Ovary (tissue), 7 donors: ENCODE measurements at regions not wholly inside any gene's neighbourhood (a gene's known extent, or its start where the extent isn't known, plus 50 kb on each side); places are given as distances from the start of the nearest gene placed in this dataset.

ENCODE experiments used
- DNase-seq, 5 donors: peaks; one replicate each; pipeline ENCODE4 v3.0.0-alpha.2; 2019 to 2020
- H3K27ac ChIP-seq, 2 donors: fragments of 200-600 bp; one replicate each; pipeline versions ENCODE4 v1.5.1 to v1.8.0; 2019 to 2022
- H3K27me3 ChIP-seq: fragments of 200-600 bp; one replicate; pipeline ENCODE4 v1.8.0; 2022
- H3K36me3 ChIP-seq: fragments of 200-600 bp; sonication (generic); one replicate; pipeline ENCODE4 v1.5.1; 2019
- H3K4me1 ChIP-seq: one replicate; pipeline ENCODE4 v1.8.1; 2013; ENCODE audit warnings: mild to moderate bottlenecking, moderate library complexity; ENCODE audit not compliant: insufficient read depth
- H3K4me3 ChIP-seq: fragments of 200-600 bp; sonication (generic); one replicate; pipeline ENCODE4 v1.5.1; 2017
- H3K9me3 ChIP-seq, 2 donors: fragments of 200-600 bp in 1 of 2; sonication (generic) in 1 of 2; one replicate each; pipeline versions ENCODE4 v1.5.1 to v1.8.1; 2013 to 2019; ENCODE audit warnings: mild to moderate bottlenecking in 1 of 2, moderate library complexity in 1 of 2
- CTCF ChIP-seq, 3 donors: fragments of 450-650 bp in 2 of 3; fragments of 200-600 bp in 1 of 3; IDR thresholded peaks; one replicate each; pipeline versions ENCODE4 v1.5.1 to v1.8.0; 2016 to 2022; ENCODE audit warnings: antibody characterized with exemption in 3 of 3, mild to moderate bottlenecking in 1 of 3
- EP300 ChIP-seq: sonication (generic); formaldehyde crosslinking; IDR thresholded peaks from one replicate; pipeline ENCODE4 v1.6.1; 2017; ENCODE audit warnings: antibody characterized with exemption
- POLR2A ChIP-seq: fragments of 450-650 bp; IDR thresholded peaks from one replicate; pipeline ENCODE4 v1.6.1; 2017; ENCODE audit warnings: antibody characterized with exemption, mild to moderate bottlenecking, moderate library complexity
- WGBS, 3 donors: extraction: QIAGEN DNeasy Blood & Tissue Kit in 1 of 3; methylation state at CpG; one replicate each; pipeline versions ENCODE4 v1.1.5 to v1.1.7; 2013 to 2017; 5-methylcytosine and 5-hydroxymethylcytosine counted together
- intact Hi-C, 4 donors: fragments of 100-400 bp; cut with DNase I; formaldehyde crosslinking; loops; one replicate each; pipeline versions ENCODE4 v1.11.0 to v1.15.1; 2022 to 2023
- donor health status: DM: no; HTN: no; CAD: no; lungs with moderate emphysema.
- donor health status: DM: no; HTN: no; CAD: no.
- donor health status: Bipolar disorder and iron deficiency.
- donor health status: DM: no; HTN: no; CAD: no.
- donor health status: DM: yes; HTN: yes; CAD: no.

- no peaks in the 10 kb centered on the region for H3K9me3 ChIP-seq
- intact Hi-C loops: no loop called here
- no peaks in the 10 kb centered on the region for H3K27me3 ChIP-seq
- DNase-seq: no peak
- no peak for TF ChIP-seq CTCF (IDR thresholded peaks at IDR 0.05)
- TF ChIP-seq EP300: no peak
- TF ChIP-seq POLR2A: no peak
- no peak overlapping the region for H3K4me3 ChIP-seq
- H3K27ac ChIP-seq: no peak overlapping the region
- H3K36me3 ChIP-seq: no peaks in the 10 kb centered on the region
- no peaks in the 10 kb centered on the region for H3K4me1 ChIP-seq
- WGBS, 3 donors: 56 to 65% (median 60%) methylated on average over 20 of the region's 20 CpGs
These were observed 192.1 kb downstream of the WDR11 start for GRCh38 chr10:121043124-121043849.

- no peaks in the 10 kb centered on the region for H3K9me3 ChIP-seq
- H3K27ac ChIP-seq: no peak overlapping the region
- H3K4me3 ChIP-seq: no peak overlapping the region
- no peak for DNase-seq
- TF ChIP-seq CTCF (IDR thresholded peaks at IDR 0.05) (no peak), EP300 (no peak), POLR2A (no peak)
- intact Hi-C loops: no loop called here
- no peaks in the 10 kb centered on the region for H3K4me1 ChIP-seq
- no peaks in the 10 kb centered on the region for H3K27me3 ChIP-seq
- WGBS, 3 donors: 69 to 75% (median 73%) methylated on average over 3 of the region's 3 CpGs
- no peaks in the 10 kb centered on the region for H3K36me3 ChIP-seq
These were observed 197.6 kb downstream of the WDR11 start for GRCh38 chr10:121048749-121049148.

GRCh38 chr10:121049489-121049888 is 198.3 kb downstream of the WDR11 start:
- H3K27me3 ChIP-seq: no peaks in the 10 kb centered on the region
- WGBS, 3 donors: 43 to 61% (median 53%) methylated on average over 2 of the region's 2 CpGs

GRCh38 chr10:121049923-121050322 is 198.8 kb downstream of the WDR11 start:
- 84 to 87% (median 85%) methylated on average over 1 of the region's 1 CpG for WGBS, 3 donors
- intact Hi-C loops: no loop called here

More at GRCh38 chr10:121049489-121049888, 198.3 kb downstream of the WDR11 start:
- TF ChIP-seq EP300: no peak
- no peak for TF ChIP-seq POLR2A
- no peak for TF ChIP-seq CTCF (IDR thresholded peaks at IDR 0.05)
- DNase-seq: no peak
- intact Hi-C loops: no loop called here
- no peak overlapping the region for H3K27ac ChIP-seq
- no peak overlapping the region for H3K4me3 ChIP-seq
- no peaks in the 10 kb centered on the region for H3K9me3 ChIP-seq
- H3K4me1 ChIP-seq: no peaks in the 10 kb centered on the region
- H3K36me3 ChIP-seq: no peaks in the 10 kb centered on the region

More at GRCh38 chr10:121049923-121050322, 198.8 kb downstream of the WDR11 start:
- no peaks in the 10 kb centered on the region for H3K36me3 ChIP-seq
- no peaks in the 10 kb centered on the region for H3K4me1 ChIP-seq
- no peak overlapping the region for H3K4me3 ChIP-seq
- no peak for DNase-seq
- no peaks in the 10 kb centered on the region for H3K27me3 ChIP-seq
- H3K27ac ChIP-seq: no peak overlapping the region
- H3K9me3 ChIP-seq: no peaks in the 10 kb centered on the region
- TF ChIP-seq POLR2A (no peak), EP300 (no peak), CTCF (IDR thresholded peaks at IDR 0.05) (no peak)
